Erythroblast (primary cell): ENCODE measurements at regions not wholly inside any gene's neighbourhood (a gene's known extent, or its start where the extent isn't known, plus 50 kb on each side); places are given as distances from the start of the nearest gene placed in this dataset.

Experiments used
- DNase-seq, 2 experiments: peaks; one replicate each; lab custom pipeline; 2025; lab: John Stamatoyannopoulos, UW
- GATA1 ChIP-seq: IDR thresholded peaks from 2 replicates; pipeline ENCODE4 v1.6.1; 2011; ENCODE audit warnings: low read depth, mild to moderate bottlenecking, control low read depth, low read length, moderate library complexity
- POLR2A ChIP-seq: IDR thresholded peaks from 2 replicates; pipeline ENCODE4 v1.6.1; 2011; ENCODE audit warnings: mild to moderate bottlenecking, low read length

- TF ChIP-seq POLR2A, result no peak
- no peak for DNase-seq
These were observed 179.4 kb downstream of the ETS1 start for GRCh38 chr11:128407962-128408361.

GRCh38 chr11:128405714-128406662 lies 181.4 kb downstream of the ETS1 start:
- TF ChIP-seq POLR2A, result no peak
- DNase-seq, result no peak

- TF ChIP-seq POLR2A (no peak), GATA1 (no peak)
- DNase-seq, result no peak
These were observed 182.2 kb downstream of the ETS1 start for GRCh38 chr11:128405112-128405511.

- TF ChIP-seq POLR2A (no peak), GATA1 (no peak)
- no peak for DNase-seq
These were observed 182.9 kb downstream of the ETS1 start for GRCh38 chr11:128404437-128404836.

GRCh38 chr11:128400382-128401203 lies 186.8 kb downstream of the ETS1 start:
- no peak for TF ChIP-seq GATA1
- TF ChIP-seq POLR2A, result no peak
- DNase-seq, result no peak

GRCh38 chr11:128399251-128400121 lies 187.9 kb downstream of the ETS1 start:
- DNase-seq, result no peak
- TF ChIP-seq GATA1, result no peak

- TF ChIP-seq GATA1 (no peak), POLR2A (no peak)
- no peak for DNase-seq
These were observed 188.7 kb downstream of the ETS1 start for GRCh38 chr11:128398517-128399250.

- TF ChIP-seq POLR2A, result no peak
- TF ChIP-seq GATA1, result no peak
- no peak for DNase-seq
These were observed 190.0 kb downstream of the ETS1 start for GRCh38 chr11:128397362-128397761.

GRCh38 chr11:128394431-128395089 lies 192.8 kb downstream of the ETS1 start:
- no peak for TF ChIP-seq POLR2A
- TF ChIP-seq GATA1, result no peak
- no peak for DNase-seq

- no peak for TF ChIP-seq POLR2A
- no peak for DNase-seq
These were observed 195.1 kb downstream of the ETS1 start for GRCh38 chr11:128392259-128392658.

- no peak for DNase-seq
- TF ChIP-seq GATA1 (no peak), POLR2A (no peak)
These were observed 195.5 kb downstream of the ETS1 start for GRCh38 chr11:128391811-128392210.

- DNase-seq, result no peak
- no peak for TF ChIP-seq POLR2A
- no peak for TF ChIP-seq GATA1
These were observed 197.1 kb downstream of the ETS1 start for GRCh38 chr11:128390246-128390645.

- no peak for DNase-seq
- TF ChIP-seq POLR2A (no peak), GATA1 (no peak)
These were observed 197.8 kb downstream of the ETS1 start for GRCh38 chr11:128389461-128389976.
